ENCODE measurements at regions not wholly inside any gene's neighbourhood (a gene's known extent, or its start where the extent isn't known, plus 50 kb on each side); places are given as distances from the start of the nearest gene placed in this dataset.

DNA sequence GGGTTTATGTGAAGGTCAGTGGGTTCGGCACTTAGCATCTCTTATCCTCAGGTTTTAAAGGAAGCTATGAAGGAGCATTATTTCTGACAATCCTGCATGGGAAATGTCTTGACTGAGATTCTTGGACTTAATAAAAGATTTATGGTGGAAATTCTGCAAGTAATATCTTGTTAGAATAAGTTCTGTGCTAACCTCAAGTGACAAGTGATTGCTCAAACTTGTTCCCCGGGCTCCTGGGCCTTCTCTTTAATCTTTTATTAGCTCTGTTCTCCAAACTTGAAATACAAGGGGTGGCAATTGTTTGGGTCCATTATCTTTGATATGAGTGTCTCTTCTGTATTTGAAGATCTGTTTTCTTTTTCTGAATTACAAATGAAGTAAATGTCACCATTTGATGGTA lies 140.6 kb upstream of the CTBP2 start:
- H3K36me3 ChIP-seq = no peaks in the 10 kb centered on the region
- TF ChIP-seq POLR2AphosphoS5 (IDR thresholded peaks at IDR 0.05) (no peak), POLR2A (IDR thresholded peaks at IDR 0.05) (no peak)
- TF ChIP-seq, protein P1, sequence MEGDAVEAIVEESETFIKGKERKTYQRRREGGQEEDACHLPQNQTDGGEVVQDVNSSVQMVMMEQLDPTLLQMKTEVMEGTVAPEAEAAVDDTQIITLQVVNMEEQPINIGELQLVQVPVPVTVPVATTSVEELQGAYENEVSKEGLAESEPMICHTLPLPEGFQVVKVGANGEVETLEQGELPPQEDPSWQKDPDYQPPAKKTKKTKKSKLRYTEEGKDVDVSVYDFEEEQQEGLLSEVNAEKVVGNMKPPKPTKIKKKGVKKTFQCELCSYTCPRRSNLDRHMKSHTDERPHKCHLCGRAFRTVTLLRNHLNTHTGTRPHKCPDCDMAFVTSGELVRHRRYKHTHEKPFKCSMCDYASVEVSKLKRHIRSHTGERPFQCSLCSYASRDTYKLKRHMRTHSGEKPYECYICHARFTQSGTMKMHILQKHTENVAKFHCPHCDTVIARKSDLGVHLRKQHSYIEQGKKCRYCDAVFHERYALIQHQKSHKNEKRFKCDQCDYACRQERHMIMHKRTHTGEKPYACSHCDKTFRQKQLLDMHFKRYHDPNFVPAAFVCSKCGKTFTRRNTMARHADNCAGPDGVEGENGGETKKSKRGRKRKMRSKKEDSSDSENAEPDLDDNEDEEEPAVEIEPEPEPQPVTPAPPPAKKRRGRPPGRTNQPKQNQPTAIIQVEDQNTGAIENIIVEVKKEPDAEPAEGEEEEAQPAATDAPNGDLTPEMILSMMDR (IDR thresholded peaks at IDR 0.05 in 8 of 11, conservative IDR thresholded peaks at IDR 0.05 in 3 of 11) = no peak
- no peak overlapping the region for H3K4me3 ChIP-seq
- DNase-seq = no peak
- no peak overlapping the region for H3K27ac ChIP-seq
- 83 to 89% (median 86%) methylated on average over 2 of the region's 2 CpGs for WGBS, 5 donors
- no peaks in the 10 kb centered on the region for H3K4me1 ChIP-seq
- no peaks in the 10 kb centered on the region for H3K9me3 ChIP-seq
- H3K27me3 ChIP-seq (replicated peaks in 1 of 7) = peaks cover 0 to under 1% (median 0%) of the 10 kb centered on the region in 7 donors
- intact Hi-C loops (cut with DNase I; ENCODE audit: low total_unique reads) = no loop called here

DNA sequence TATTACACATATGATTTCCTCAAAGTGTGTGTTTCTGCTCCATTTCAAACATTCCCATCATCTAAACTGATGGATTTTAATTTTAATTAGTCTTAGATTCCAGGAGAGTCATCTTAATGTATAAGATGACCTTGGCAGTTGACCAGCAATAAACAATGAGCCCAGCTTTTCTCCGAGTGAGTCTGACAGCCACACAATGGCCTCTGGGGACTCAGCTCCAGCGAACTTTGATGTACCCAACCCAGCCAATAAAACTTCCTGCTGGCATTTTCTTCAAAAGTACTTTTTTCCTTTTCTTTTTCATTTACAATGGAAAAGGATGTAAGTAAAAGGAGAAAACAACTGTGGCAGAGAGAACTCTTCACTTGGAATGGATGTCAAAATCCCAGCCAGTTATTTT lies 139.1 kb upstream of the CTBP2 start:
- intact Hi-C loops (cut with DNase I; ENCODE audit: low total_unique reads) = no loop called here
- Histone ChIP-seq H3K27ac (no peak overlapping the region), H3K9me3 (no peaks in the 10 kb centered on the region), H3K27me3 (replicated peaks in 1 of 7) (no peaks in the 10 kb centered on the region), H3K36me3 (no peaks in the 10 kb centered on the region), H3K4me1 (no peaks in the 10 kb centered on the region), H3K4me3 (no peak overlapping the region)
- WGBS, 5 donors = 10 to 30% (median 24%) methylated on average over 2 of the region's 2 CpGs
- no peak for DNase-seq
- TF ChIP-seq, protein P1 (IDR thresholded peaks at IDR 0.05 in 8 of 11, conservative IDR thresholded peaks at IDR 0.05 in 3 of 11) = no peak
- TF ChIP-seq POLR2A (IDR thresholded peaks at IDR 0.05) = no peak
- no peak for TF ChIP-seq POLR2AphosphoS5 (IDR thresholded peaks at IDR 0.05)

DNA sequence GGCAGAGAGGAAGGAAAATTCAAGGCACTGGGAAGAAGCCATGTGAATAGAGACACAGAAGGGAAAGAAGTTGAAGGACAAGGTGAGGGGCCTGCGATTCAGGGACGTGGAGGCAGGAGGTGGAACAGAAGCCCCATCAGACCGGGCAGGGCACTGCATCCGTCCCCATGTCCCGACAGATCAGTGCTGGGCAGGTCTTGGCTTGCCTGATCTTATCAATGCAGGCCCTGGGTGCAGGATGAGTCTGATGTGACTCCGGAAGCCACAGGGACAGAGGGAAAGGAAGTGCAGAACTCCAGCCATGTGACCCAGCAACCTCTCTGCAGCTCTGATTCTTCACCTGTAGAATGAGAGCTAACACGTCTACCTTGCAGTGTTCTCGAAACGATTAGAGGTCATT lies 136.2 kb upstream of the CTBP2 start:
- H3K36me3 ChIP-seq = no peaks in the 10 kb centered on the region

DNA sequence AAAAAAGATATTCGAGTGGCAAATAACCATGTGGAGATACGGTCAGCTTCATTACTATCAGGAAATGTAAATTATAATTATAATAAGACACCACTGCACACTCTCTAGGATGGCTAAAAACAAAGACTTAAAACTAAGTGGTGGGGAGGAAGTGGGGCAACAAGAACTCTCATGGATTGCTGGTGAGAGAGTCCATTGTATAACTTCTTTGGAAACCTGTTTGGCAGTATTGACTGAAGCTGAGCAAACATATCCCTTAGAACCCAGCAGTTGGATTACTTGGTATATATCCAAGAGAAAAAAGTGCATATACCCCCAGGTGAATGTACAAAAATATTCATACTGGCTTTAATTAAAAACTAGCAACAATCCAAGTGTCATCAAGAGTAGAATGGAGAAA lies 133.7 kb upstream of the CTBP2 start:
- no peaks in the 10 kb centered on the region for H3K4me1 ChIP-seq
- DNase-seq = no peak
- no peak overlapping the region for H3K27ac ChIP-seq
- 81 to 95% (median 89%) methylated on average over 2 of the region's 2 CpGs for WGBS, 5 donors
- no peaks in the 10 kb centered on the region for H3K27me3 ChIP-seq (replicated peaks in 1 of 7)
- intact Hi-C loops (cut with DNase I; ENCODE audit: low total_unique reads) = no loop called here
- H3K36me3 ChIP-seq = no peaks in the 10 kb centered on the region
- no peak overlapping the region for H3K4me3 ChIP-seq
- peaks cover 0 to 4% (median 0%) of the 10 kb centered on the region in 8 donors for H3K9me3 ChIP-seq
- TF ChIP-seq POLR2AphosphoS5 (IDR thresholded peaks at IDR 0.05) = no peak
- TF ChIP-seq, protein P1 (IDR thresholded peaks at IDR 0.05 in 8 of 11, conservative IDR thresholded peaks at IDR 0.05 in 3 of 11) = no peak
- TF ChIP-seq POLR2A (IDR thresholded peaks at IDR 0.05) = no peak

More for the DNA sequence above, 136.2 kb upstream of the CTBP2 start:
- Histone ChIP-seq H3K9me3 (no peaks in the 10 kb centered on the region), H3K4me1 (no peaks in the 10 kb centered on the region), H3K27ac (no peak overlapping the region), H3K4me3 (no peak overlapping the region), H3K27me3 (replicated peaks in 1 of 7) (no peaks in the 10 kb centered on the region)
- 74 to 81% (median 78%) methylated on average over 9 of the region's 9 CpGs for WGBS, 5 donors
- DNase-seq = no peak
- intact Hi-C loops (cut with DNase I; ENCODE audit: low total_unique reads) = no loop called here
- TF ChIP-seq, protein P1 (IDR thresholded peaks at IDR 0.05 in 8 of 11, conservative IDR thresholded peaks at IDR 0.05 in 3 of 11) = no peak
- TF ChIP-seq POLR2AphosphoS5 (IDR thresholded peaks at IDR 0.05) (no peak), POLR2A (IDR thresholded peaks at IDR 0.05) (no peak)
